ENCODE measurements at regions not wholly inside any gene's neighbourhood (a gene's known extent, or its start where the extent isn't known, plus 50 kb on each side); places are given as distances from the start of the nearest gene placed in this dataset.

DNA sequence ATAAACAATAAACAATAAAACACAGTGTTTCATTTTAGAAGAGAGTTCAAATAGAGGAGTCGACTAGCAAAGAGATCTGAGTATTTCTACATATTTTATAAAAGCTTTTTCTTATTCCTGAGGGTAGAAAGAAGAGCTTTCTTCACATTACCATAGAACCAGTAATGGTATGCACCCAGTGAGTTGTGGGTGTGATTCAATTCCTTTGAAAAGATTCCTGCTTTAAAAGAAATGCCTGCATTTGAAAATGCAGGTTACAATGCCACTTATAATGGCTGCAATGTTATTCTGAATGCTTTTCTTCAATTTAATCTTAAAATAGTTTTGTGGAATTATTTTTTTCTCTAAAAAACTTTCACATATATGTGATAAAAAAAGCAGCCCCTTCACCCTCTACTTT is 178.1 kb downstream of the CDC14C start:
- Histone ChIP-seq H3K79me2 (ENCODE audit: insufficient read depth, low read length) (no peaks in the 10 kb centered on the region), H4K20me1 (ENCODE audit: insufficient read depth, low read length) (no peaks in the 10 kb centered on the region), H3K27me3 (ENCODE audit: insufficient read depth, low read length) (no peaks in the 10 kb centered on the region), H3K27ac (ENCODE audit: low read depth, low read length, poor library complexity, severe bottlenecking) (no peak overlapping the region), H3F3A (ENCODE audit: insufficient read depth, low read length) (no peaks in the 10 kb centered on the region), H3K9me3 (ENCODE audit: low read length) (no peaks in the 10 kb centered on the region), H3K36me3 (ENCODE audit: insufficient read depth, low read length) (no peaks in the 10 kb centered on the region), H3K4me2 (ENCODE audit: low read length) (no peak overlapping the region), H3K4me3 (ENCODE audit: low read depth, low read length, poor library complexity, severe bottlenecking) (no peak overlapping the region), H3K4me1 (ENCODE audit: insufficient read depth, low read length, severe bottlenecking) (no peaks in the 10 kb centered on the region), H2AFZ (ENCODE audit: low read length) (no peak overlapping the region), H3K9me2 (ENCODE audit: low read depth, low read length) (no peaks in the 10 kb centered on the region), H3K9ac (ENCODE audit: low read length) (no peak overlapping the region)
- no peak for TF ChIP-seq EZH2 (IDR thresholded peaks at IDR 0.05; ENCODE audit: borderline replicate concordance, low read length)
- TF ChIP-seq, protein P1, sequence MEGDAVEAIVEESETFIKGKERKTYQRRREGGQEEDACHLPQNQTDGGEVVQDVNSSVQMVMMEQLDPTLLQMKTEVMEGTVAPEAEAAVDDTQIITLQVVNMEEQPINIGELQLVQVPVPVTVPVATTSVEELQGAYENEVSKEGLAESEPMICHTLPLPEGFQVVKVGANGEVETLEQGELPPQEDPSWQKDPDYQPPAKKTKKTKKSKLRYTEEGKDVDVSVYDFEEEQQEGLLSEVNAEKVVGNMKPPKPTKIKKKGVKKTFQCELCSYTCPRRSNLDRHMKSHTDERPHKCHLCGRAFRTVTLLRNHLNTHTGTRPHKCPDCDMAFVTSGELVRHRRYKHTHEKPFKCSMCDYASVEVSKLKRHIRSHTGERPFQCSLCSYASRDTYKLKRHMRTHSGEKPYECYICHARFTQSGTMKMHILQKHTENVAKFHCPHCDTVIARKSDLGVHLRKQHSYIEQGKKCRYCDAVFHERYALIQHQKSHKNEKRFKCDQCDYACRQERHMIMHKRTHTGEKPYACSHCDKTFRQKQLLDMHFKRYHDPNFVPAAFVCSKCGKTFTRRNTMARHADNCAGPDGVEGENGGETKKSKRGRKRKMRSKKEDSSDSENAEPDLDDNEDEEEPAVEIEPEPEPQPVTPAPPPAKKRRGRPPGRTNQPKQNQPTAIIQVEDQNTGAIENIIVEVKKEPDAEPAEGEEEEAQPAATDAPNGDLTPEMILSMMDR (IDR thresholded peaks at IDR 0.05; ENCODE audit: low read length): no peak

DNA sequence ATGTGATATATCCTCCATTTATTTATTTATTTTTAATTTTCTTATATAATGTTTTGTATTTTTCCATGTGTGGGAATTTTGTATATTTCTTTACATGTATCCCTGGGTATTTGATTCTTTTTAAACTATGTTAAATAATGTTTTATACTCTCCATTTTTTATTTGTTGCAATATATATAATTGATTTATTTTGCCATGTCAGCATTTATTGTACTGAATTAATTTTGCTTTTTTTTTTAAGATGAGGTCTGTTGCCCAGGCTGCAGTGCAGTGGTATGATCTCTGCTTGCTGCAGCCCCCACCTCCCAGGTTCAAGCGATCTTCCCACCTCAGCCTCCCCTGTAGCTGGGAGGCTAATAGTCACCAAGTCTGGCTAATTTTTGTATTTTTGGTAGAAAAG is 187.4 kb downstream of the CDC14C start:
- TF ChIP-seq, protein P1 (IDR thresholded peaks at IDR 0.05; ENCODE audit: low read length): no peak
- no peak for TF ChIP-seq EZH2 (IDR thresholded peaks at IDR 0.05; ENCODE audit: borderline replicate concordance, low read length)

DNA sequence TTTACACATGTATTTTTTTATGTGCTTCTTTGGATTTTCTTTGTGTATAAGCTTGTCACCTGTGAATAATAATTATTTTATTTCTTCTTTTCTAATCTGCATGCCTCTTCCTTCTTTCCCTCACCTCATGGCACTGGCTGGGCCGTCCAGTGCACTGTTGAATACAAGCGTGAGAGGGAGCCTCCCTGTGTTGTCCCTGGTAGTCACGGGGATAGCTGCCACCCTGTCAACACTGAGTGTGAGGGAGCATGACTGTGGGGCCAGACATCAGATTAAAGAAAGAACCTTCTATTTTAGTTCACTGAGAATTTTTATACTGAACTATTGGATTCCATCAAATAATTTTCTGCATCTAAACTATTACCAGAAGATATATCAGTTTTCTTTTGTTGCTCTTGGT is 187.9 kb downstream of the CDC14C start:
- Histone ChIP-seq H3K27ac (ENCODE audit: low read depth, low read length, poor library complexity, severe bottlenecking) (no peak overlapping the region), H3K9me3 (ENCODE audit: low read length) (no peaks in the 10 kb centered on the region), H2AFZ (ENCODE audit: low read length) (no peak overlapping the region), H3K79me2 (ENCODE audit: insufficient read depth, low read length) (no peaks in the 10 kb centered on the region), H4K20me1 (ENCODE audit: insufficient read depth, low read length) (no peaks in the 10 kb centered on the region), H3K4me2 (ENCODE audit: low read length) (no peak overlapping the region), H3K27me3 (ENCODE audit: insufficient read depth, low read length) (no peaks in the 10 kb centered on the region), H3F3A (ENCODE audit: insufficient read depth, low read length) (no peaks in the 10 kb centered on the region), H3K9ac (ENCODE audit: low read length) (no peak overlapping the region), H3K4me3 (ENCODE audit: low read depth, low read length, poor library complexity, severe bottlenecking) (no peak overlapping the region), H3K4me1 (ENCODE audit: insufficient read depth, low read length, severe bottlenecking) (no peaks in the 10 kb centered on the region), H3K9me2 (ENCODE audit: low read depth, low read length) (peaks cover 7% of the 10 kb centered on the region), H3K36me3 (ENCODE audit: insufficient read depth, low read length) (no peaks in the 10 kb centered on the region)
- TF ChIP-seq, protein P1 (IDR thresholded peaks at IDR 0.05; ENCODE audit: low read length): no peak
- TF ChIP-seq EZH2 (IDR thresholded peaks at IDR 0.05; ENCODE audit: borderline replicate concordance, low read length): no peak

More for the DNA sequence above, 187.4 kb downstream of the CDC14C start:
- no peaks in the 10 kb centered on the region for H3K4me1 ChIP-seq (ENCODE audit: insufficient read depth, low read length, severe bottlenecking)
- H3K9me2 ChIP-seq (ENCODE audit: low read depth, low read length): peaks cover 7% of the 10 kb centered on the region
- no peaks in the 10 kb centered on the region for H3F3A ChIP-seq (ENCODE audit: insufficient read depth, low read length)
- H2AFZ ChIP-seq (ENCODE audit: low read length): no peak overlapping the region
- no peak overlapping the region for H3K27ac ChIP-seq (ENCODE audit: low read depth, low read length, poor library complexity, severe bottlenecking)
- no peaks in the 10 kb centered on the region for H3K79me2 ChIP-seq (ENCODE audit: insufficient read depth, low read length)
- no peaks in the 10 kb centered on the region for H4K20me1 ChIP-seq (ENCODE audit: insufficient read depth, low read length)
- no peak overlapping the region for H3K4me2 ChIP-seq (ENCODE audit: low read length)
- H3K36me3 ChIP-seq (ENCODE audit: insufficient read depth, low read length): no peaks in the 10 kb centered on the region
- H3K4me3 ChIP-seq (ENCODE audit: low read depth, low read length, poor library complexity, severe bottlenecking): no peak overlapping the region
- H3K9ac ChIP-seq (ENCODE audit: low read length): no peak overlapping the region
- H3K27me3 ChIP-seq (ENCODE audit: insufficient read depth, low read length): no peaks in the 10 kb centered on the region
- no peaks in the 10 kb centered on the region for H3K9me3 ChIP-seq (ENCODE audit: low read length)

Measured in OCI-LY1 (cell line).